ENCODE measurements at regions not wholly inside any gene's neighbourhood (a gene's known extent, or its start where the extent isn't known, plus 50 kb on each side); places are given as distances from the start of the nearest gene placed in this dataset.
A peak's percentile ranks its signal among the peaks of the same experiment; 100 is the strongest.

DNA sequence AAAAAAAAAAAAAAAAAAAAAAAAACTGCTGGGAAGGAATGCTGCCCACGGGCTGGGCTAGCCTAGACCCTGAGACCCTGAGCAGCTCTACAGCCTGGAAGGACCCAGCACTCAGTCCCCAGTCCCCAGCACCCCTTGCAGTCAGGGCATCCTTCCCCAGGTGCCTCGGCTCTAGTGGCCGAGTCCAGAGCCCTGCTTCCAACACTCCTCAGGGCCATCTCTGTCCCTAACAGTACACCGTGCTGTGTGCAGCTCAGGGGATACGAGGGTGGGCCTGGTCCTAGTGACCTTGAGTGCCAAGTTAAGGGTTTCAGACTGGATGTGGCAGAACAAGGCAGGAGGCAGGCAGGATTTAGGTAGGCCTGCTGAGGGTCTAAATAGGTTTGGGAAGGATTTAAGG is 50.2 kb upstream of the LRP8 start:
- peak; percentile 32 for DNase-seq (ENCODE audit: low spot score)

DNA sequence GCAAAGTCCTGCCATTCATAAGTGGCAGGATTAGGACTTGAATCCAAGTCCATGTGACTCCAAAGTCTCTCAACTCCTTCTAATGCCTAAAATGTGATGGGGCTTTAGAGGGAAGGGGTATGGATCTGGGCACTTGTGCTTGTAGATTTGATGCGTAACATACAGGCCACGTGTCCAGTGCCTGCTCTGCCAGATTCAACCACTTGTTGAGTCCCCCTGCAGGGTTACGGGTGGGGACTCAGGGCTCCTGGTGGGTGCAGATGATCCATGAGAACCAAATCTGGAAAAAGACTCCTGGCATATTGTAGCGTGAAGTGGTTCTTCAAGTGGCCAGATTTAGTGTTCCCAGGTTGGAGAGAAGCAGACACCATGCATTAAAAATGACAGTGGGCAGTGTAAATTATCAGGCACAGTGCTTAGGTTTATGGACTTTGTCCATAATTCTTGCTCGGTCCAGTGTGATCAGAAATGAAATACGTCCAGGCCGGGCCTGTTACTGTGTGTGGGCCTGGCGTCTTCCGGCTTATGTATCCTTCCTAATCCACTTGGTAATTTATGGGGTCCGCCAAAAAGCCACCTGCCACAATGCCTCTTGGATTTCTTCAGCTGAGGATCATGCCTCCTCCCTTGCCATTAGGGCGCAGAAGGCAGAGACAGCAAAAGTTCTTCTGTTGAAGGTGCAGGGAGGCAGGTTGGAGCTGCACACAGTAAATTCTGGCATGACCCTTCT is 51.2 kb upstream of the LRP8 start:
- DNase-seq (ENCODE audit: low spot score): no peak

DNA sequence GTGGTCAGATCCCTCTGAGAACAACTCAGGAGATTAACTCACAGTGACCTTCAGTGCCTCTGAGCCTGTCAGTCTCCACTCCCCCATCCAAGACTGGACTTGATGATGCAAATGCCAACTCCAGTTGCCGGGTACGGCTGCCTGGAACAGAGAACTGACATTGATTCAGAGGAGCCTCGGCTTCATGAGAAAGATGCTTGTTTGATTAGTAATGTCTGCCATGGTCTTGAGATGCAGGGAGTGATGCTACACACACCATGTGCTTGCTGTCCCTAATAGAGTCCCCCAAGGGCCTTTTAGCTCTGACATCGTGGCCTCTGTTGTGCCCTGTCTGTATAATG is 51.8 kb upstream of the LRP8 start:
- no peak for DNase-seq (ENCODE audit: low spot score)

DNA sequence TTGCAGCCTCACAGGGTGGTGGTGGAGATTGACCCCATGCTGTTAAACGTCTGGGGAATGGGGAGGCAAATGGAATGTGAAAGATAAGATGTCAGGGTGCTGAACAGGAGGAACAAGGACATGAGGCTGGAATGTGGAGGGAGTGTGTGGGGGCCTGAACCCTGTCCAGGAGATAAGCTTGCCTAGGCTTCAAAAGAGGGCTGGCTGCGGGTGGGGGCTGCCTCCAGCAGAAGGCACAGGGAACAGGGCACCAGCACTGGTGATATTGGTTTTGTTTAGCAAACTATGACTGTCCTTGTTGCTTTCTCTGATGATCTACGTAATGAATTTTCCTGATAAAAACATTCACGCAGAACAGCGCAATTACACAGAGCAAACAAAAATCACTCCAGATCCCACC is 52.4 kb upstream of the LRP8 start:
- DNase-seq (ENCODE audit: low spot score): no peak

DNA sequence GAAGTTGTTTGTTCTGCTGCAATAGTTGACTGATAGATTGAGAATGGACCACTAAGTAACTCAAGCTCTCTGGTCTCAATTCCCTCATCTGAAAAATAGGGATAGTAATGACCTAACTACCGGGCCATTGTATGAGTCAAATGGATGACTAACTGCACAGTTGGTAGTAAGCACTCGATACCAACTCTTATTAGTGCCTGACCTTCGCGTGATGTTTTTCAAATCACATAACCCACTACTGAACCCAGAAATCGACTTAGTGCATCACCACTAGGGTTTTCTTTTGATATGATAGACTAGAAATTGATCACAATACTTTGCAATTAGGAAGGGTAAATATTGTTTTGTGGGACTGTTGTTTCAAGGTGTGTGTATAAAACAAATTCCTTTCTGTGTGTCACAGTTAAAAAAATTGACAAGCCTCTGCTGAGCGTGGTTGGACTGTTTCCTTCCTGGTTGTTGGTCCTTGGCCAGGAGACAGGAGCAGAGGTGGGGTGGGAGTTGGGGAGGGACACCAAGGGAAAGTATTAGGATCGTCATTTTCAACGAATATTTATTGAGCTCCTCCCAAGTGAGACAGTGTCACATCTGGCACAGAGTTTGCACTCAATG is 54.0 kb upstream of the LRP8 start:
- DNase-seq (ENCODE audit: low spot score): no peak

DNA sequence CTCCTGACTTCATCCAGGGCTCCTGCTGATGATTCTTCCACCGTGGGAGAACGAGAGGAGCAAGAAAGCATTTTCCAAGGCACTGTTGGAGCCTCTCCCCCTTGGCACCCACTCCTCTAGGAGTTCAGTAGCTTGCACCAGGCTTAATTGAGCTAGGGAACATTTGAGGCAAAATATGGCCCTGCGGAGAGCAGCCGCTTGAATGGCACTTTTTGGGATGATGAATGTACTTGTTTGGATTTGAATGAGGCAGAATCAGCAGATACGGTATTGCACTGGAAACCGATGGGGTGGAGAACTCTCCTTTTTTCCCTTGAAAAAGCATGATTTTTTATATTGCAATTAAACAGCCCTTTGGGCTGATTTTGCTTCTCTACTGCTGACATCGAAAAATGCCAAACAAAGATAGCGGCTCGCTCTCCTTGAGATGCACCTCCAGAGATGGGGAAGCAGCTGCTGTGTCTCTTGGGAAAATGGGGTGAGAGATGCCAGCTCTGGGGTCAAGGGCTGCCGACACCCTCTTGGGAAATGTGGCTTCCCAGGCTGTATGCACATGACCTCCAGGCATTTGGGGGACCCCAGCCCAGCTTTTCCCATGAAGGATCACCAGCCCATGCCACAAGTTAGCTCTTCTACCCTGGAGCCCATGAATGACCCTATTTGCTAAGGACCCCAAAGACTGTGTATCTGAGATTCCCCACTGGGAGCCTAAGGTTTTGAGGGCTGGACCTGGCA is 55.4 kb upstream of the LRP8 start:
- no peak for DNase-seq (ENCODE audit: low spot score)

DNA sequence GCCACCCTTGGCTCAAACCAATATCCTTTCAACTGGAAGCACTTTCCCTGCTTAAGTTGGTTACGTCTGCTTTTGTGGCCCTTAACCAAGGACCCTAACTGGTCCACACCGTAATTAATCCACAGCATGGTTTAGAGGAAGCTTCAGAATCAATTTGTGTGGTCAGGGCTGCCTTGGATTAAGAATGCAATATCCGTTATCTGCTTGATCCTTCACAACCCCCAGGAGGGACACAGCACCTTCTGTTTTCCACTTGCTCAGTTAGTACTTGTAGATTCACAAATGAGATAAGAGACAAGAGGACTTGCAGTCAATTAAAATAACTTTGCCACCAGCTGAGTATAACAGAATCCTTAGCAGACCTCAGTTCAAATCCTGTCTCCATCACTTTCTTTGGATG is 56.9 kb upstream of the LRP8 start:
- no peak for DNase-seq (ENCODE audit: low spot score)

DNA sequence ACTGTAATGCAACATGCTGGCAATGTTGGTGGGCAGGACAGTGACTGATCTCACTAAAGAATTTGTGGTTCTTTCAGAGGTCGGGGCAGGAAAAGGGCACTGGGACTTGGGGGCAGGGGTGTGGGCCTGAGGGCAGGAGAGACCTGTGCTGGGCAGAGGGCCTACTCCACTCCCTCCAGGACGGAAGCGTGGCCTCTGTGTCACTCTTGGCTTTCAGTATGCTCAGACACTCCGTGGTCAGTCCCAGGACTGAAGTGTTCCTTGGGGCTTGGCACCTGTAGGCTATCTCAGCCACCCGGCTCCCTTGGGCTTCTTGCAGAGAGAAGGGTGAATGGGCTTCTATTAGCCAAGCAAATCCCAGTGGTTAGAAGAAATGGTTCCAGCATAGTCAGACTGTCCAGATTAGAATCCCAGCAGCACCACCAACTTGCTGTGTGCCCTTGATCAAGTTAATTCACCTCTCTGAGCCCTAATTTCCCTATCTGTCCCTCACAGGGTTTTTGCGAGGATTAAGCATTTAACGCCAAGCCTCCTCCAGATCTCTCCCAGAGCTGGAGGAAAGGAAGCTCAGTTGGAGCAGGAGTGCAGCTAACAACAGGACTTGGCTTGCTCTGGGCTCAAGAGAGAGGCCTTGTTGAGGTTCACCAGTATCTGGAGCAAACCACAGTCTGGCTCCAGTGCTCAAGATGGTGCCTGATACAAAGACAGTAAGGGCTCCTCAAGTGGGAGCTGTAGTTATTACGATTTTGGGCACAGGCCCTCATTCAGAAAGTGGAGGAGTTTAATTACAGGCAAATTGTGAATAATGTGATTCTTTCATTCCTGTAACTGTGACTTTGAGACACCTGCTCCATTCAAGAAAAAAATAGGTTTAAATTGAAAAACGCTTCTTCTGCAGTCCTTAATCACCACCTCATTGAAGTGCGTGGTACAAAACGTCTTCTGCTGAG is 57.7 kb upstream of the LRP8 start:
- DNase-seq (ENCODE audit: low spot score): no peak

DNA sequence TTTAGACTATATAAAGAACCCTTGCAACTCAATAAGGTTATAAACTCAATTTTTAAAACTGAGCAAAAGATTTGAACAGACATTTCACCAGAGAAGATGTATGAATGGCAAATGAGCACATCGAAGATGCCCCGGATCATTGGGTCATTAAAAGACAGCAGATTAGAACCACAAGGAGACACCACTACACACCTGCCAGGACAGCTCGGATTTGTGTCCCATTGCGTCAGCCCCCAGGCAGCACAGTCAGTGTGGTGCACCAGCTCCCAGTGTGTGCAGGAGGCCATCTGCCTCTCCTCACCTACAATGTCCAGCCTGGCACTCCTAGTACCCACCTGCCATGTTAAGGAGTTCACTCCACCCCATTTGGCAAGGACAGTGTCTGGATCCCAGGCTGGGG is 61.1 kb upstream of the LRP8 start:
- DNase-seq (ENCODE audit: low spot score): no peak

DNA sequence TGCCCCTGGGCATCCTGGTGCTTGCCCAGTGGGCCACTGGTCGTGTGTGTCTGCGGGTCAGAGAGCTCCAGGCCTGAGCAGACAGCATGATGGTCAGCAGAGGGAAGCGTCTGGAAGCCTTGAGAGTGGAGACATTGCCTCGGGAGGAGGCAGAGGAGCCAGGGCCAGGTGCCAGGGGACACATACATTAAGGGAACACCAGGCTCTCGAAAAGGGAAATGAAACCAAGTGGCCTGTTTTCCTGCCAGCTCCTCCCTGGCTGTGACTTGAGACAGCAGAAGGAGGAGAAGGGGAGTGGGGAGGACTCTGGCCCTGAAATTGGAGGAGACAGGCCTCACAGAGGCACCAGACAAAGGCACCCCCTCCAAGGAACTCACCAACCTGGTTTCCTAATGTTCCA is 62.4 kb upstream of the LRP8 start:
- DNase-seq (ENCODE audit: low spot score): no peak

DNA sequence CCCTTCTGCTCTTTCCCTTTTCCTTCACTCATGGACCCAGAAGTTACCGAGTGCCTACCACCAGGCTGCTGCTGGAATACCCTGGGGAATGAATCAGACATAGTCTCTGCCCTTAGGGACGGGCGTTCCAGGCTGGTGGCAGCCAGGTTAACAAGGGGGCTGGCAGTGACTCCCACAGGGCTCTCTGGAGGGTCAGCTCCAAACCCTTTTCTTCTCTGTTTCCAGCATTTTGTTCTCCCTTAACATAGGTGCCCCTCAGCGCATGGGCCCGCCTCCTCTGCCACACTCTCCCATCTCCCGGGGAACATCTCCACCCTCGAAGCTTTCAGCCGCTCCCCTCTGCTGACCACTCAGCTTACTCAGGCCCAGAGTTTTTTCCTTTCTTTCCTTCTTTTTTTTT is 62.9 kb upstream of the LRP8 start:
- no peak for DNase-seq (ENCODE audit: low spot score)

DNA sequence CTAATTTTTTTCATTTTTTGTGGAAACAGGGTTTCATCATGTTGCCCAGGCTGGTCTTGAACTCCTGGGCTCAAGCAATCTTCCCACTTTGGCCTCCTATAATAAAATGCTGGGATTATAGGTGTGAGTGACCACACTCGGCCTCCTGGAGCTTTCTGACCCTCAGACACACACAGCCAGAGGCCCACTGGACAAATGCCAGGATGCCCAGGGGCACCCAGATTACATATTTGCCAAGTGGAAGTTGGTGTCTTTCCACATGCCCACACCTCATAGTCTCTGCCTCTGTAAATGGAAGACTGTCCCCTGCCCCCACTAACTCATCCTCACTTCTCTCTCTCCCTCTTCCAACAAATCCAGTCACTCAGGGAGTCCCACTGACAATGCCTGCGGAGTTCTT is 63.4 kb upstream of the LRP8 start:
- DNase-seq (ENCODE audit: low spot score): no peak

DNA sequence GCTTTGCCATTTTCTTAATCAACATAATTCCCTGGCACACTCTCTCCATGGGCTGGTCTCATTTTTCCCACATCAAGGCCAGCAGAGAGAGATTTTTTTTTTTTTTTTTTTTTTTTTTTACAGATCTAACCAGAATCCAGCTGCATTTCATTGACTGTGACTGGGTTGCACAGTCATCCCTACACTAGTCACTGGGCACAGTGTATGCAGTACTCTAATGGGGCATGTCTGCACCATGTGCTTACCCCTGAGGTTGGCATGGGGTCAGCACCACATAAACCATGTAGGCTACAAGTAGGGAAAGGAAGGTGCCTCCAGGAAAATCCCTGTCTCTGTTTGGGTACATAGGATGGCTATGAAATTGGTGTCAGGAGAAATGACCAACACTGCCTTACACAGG is 64.1 kb upstream of the LRP8 start:
- no peak for DNase-seq (ENCODE audit: low spot score)

DNA sequence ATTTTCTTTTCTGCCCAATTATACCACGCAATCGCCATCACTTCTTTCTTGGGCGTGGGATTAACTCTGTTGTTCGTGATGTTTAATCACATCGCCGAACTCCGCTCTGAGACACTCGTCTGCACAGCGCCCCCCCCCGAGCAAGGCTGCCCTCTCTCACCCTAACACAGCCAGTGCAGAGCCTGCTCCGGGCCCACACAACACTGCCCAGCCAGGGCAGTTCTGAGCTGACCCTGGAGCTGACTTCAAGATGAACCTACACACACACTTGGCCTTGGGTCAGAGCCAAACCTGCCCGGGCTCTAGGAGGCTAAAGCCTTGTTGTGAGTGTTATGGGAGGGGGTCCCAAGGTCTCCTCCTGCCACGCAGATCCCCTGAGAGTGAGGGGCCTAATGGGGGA is 64.6 kb upstream of the LRP8 start:
- no peak for DNase-seq (ENCODE audit: low spot score)

DNA sequence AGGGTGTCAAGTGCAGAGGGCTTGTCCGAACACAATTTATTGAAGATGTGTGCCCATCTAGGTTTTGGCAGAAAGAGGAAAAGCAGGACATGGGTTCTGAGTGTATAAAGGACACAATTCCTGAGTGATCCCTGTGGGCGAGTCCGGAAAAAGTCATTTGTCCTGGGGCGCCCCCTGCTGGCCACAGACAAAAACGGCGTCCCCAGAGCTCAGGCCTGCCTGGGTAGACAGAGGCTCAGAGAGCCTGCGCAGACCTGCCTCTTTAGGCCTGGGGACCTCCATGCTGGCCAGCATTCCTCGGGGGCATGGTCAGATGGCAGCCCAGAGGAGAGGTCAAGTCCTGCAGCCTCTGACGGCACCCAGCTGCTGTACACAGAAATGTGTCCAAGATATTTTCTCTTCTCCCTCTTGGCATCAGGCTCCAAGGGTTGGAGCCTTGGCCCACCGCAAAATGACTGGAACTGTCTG is 65.5 kb upstream of the LRP8 start:
- DNase-seq (ENCODE audit: low spot score): peak; percentile 92

DNA sequence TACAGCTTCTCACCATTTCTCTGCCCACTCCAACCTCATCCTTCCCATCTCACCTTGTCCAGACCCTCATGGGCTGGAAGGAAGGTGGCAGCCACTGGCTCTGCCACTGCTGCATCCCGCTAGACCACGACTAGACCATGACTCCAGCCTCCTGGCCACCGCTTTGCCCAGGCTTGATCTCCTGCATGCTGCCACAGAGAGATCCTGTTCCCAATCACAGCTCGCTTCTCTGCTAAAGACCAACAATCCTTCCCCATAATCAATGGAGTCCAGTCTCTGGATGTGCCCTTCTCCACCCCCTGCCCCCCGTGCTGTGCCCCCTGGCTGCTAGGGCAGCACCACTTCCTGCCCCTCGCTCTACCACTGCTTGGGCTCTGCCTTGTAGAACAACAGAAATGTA is 64.9 kb upstream of the DMRTB1 start:
- no peak for DNase-seq (ENCODE audit: low spot score)

DNA sequence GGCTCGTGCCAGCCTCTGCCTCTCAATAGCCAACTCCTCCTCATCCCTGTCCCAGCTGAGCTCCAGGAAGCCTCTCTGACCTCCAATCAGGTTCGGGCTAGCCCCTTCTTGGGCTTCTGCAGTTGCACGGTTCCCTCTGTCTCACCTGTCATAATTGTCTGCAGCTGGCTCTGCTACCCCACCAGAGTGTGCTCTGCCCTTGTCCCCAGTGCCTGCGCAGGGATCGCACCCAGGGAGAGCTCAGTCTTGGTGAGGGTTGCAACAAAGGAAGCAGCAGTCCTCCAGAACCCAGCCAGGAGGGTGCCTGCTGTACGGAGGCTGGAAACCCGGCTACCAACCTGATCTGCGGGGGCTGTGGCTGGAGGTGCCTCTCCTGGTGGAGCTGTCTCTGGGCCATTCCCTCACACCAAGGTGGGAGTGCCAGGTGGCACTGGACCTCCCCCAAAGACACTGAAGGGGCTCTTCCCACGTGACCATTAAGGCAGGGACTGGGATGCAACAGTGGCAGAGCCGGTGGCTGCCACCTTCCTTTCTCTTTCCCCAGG is 63.5 kb upstream of the DMRTB1 start:
- DNase-seq (ENCODE audit: low spot score): no peak

DNA sequence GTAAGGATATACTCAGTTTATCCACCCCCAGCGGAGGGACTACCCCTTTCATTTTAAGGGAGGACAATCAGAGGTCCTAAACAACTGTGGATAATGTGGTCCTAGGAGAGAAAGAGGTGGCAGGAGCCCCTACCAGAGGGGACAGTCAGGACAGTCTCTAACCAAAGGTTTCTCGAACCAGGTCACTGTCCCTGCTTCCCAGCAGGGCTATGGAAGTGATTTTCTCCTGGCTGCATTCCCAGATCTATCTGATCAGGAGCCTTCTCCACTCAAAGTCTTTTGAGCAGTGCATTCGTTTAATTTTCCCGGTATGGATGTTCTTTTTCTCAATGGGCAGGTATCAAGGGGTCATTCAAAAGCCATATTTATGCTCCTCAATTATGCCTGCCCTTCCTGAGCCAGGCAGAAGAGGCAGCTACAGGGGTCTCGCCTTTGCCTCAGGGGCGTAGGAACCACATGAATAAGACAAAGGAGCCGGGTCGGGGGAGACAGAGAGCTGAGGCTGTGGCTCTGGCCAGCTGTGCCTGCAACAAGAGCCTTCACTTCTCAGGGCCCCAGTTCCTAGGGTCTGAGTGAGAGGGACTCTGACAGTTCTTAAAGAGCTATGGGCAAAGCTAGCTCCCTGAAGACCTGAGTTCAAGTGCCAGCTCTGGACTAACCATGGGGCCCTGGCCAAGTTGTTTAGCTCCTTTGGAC is 62.5 kb upstream of the DMRTB1 start:
- no peak for DNase-seq (ENCODE audit: low spot score)

DNA sequence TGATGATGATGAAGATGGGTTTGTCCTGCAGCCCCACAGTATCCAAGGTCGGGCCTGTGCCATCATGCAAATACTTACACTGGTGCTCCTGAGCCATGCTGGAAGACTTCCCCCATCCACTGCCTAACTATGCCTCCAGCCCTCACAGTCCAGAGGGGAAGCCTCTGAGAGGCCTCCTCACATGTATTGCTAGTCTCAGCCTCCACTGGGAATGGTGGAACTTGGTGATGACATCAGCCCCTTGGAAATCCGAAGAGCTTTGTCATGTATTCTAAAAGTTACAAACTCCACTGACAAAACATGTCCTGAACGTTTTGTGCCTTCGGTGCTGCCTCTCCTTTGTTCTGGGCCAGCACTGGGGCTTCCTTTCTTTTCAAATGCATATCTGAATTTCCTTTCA is 61.1 kb upstream of the DMRTB1 start:
- no peak for DNase-seq (ENCODE audit: low spot score)

DNA sequence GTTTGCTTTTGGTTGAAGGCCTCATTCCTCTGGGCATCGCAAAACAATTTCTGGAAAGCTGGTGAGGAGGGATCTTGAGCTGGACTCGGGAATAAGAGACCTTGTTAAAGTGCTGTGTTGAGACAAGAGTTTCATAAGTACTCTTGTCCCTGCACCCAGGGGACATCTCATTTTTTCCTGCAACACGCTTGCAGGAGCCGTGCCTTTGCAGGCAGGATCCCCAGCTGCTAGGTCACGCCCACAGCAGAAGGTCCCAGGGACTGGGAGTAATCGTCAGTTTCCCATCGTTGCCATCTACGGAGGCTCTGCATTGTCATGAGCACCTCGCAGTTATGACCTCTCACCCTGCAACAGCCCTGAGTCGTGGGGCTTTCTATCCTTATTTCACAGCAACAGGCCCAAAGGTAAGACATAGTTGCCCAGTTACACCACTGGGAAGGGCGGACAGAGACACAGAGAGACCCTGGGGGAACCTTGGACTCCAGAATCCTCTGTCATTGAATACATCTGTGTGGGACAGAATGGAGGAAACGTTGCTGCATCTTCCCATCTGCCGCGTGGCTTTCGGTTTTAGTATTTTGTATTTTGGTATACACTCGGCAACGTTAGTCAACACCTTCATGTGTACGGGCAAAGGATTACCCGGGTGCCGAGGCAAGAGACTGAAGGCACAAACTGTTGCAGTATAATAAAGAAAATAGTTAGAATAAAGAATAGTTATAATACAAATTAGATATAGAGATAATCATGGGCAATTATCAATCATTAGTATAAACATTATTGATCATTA is 60.4 kb upstream of the DMRTB1 start:
- no peak for DNase-seq (ENCODE audit: low spot score)

Data from ecto neural progenitor cell (in vitro differentiated cells).